Peyer's patch (tissue), 4 donors: ENCODE measurements at regions not wholly inside any gene's neighbourhood (a gene's known extent, or its start where the extent isn't known, plus 50 kb on each side); places are given as distances from the start of the nearest gene placed in this dataset.

Experiments
- DNase-seq, 3 donors: peaks; one replicate each; pipeline ENCODE4 v3.0.0-alpha.2; 2017 to 2019
- H3K27ac ChIP-seq, 4 donors: fragments of 200-600 bp; sonication (generic); one replicate each; pipeline ENCODE4 v1.5.1; 2016 to 2019
- H3K27me3 ChIP-seq, 2 donors: fragments of 200-600 bp; sonication (generic); one replicate each; pipeline ENCODE4 v1.5.1; 2019
- H3K36me3 ChIP-seq, 3 donors: fragments of 200-600 bp; sonication (generic); one replicate each; pipeline ENCODE4 v1.5.1; 2016 to 2019
- H3K4me1 ChIP-seq, 4 donors: fragments of 200-600 bp; sonication (generic); one replicate each; pipeline ENCODE4 v1.5.1; 2016 to 2019
- H3K4me3 ChIP-seq, 4 donors: fragments of 200-600 bp; sonication (generic); 1 replicate in 3 of 4; 2 replicates in 1 of 4; pipeline ENCODE4 v1.5.1; 2016 to 2019; ENCODE audit warnings: mild to moderate bottlenecking in 1 of 4
- H3K9me3 ChIP-seq, 4 donors: fragments of 200-600 bp; sonication (generic); one replicate each; pipeline ENCODE4 v1.5.1; 2016 to 2019; ENCODE audit warnings: mild to moderate bottlenecking in 1 of 4
- CTCF ChIP-seq, 6 experiments: fragments of 450-650 bp in 4 of 6; fragments of 200-600 bp in 2 of 6; sonication (generic) in 1 of 6; IDR thresholded peaks; one replicate each; pipeline ENCODE4 v1.5.1; 2017 to 2019; ENCODE audit warnings: antibody characterized with exemption in 6 of 6, mild to moderate bottlenecking in 3 of 6, moderate library complexity in 1 of 6
- POLR2A ChIP-seq, 2 donors: fragments of 450-650 bp; IDR thresholded peaks; one replicate each; pipeline ENCODE4 v1.5.1; 2017; ENCODE audit warnings: antibody characterized with exemption in 2 of 2, mild to moderate bottlenecking in 2 of 2, moderate library complexity in 2 of 2

DNA sequence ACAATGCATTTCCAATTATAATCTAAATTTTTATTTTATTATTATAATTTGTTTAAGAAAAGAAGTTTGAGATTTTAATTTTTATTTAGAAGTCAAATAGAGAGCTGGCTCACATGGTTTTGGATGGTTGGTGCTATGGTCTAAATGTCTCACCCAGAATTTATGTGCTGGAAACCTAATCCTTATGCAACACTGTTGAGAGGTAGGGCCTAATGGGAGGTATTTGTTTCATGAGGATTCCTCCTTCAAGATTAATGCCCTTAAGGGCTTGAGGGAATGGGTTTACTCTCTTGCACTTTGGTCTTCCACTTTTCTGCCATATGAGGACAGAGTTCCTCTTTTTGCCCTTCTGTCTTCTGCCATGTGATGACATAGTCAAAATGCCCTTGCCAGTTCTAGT is 960.5 kb upstream of the IGFBP7 start:
- Histone ChIP-seq H3K4me1 (no peaks in the 10 kb centered on the region), H3K27me3 (no peaks in the 10 kb centered on the region), H3K9me3 (no peaks in the 10 kb centered on the region), H3K27ac (no peak overlapping the region), H3K36me3 (no peaks in the 10 kb centered on the region), H3K4me3 (no peak overlapping the region)
- DNase-seq, result no peak
- TF ChIP-seq POLR2A (IDR thresholded peaks at IDR 0.05), result no peak
- TF ChIP-seq CTCF (IDR thresholded peaks at IDR 0.05), result no peak

- H3K27me3 ChIP-seq, result no peaks in the 10 kb centered on the region
- no peak for DNase-seq
- no peak overlapping the region for H3K4me3 ChIP-seq
- H3K9me3 ChIP-seq, result no peaks in the 10 kb centered on the region
- H3K27ac ChIP-seq, result no peak overlapping the region
- TF ChIP-seq POLR2A (IDR thresholded peaks at IDR 0.05), result no peak
- no peaks in the 10 kb centered on the region for H3K4me1 ChIP-seq
- H3K36me3 ChIP-seq, result no peaks in the 10 kb centered on the region
Observed at GRCh38 chr4:58064653-58065052, 954.5 kb upstream of the IGFBP7 start.

DNA sequence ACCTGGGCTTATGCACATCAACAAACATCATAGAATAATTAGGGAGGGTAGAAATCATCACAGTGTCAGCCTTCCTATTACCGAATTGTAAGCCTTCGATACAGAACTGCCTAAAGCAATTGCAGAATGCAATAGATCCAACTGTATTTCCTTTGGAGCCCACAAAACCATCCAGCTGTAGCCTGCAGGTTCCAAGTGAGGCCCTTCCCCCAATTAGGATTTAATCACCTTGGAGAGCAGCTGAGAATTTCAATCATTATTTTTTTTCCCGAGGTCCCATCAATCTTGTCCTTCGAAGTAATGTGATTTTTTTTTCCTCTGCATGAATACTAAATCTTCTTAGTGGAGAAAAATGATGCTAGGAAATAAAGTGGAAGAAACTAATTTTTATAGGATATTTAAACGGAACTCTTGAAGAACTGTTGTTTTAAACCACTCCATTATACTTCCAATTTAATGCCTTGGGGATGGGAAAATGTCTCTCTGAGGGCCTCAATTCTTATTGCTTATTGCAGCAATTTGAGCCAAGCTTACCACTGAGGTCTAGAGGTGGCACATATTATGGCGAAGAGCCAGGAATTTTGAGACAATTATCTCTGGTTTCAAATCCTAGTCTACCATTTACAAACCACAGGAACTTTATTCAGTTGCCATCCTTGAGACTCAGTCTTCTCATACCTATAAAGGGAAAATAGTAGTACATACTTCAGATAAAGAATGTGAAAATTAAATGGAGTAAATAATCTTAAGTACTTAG is 953.4 kb upstream of the IGFBP7 start:
- Histone ChIP-seq H3K27me3 (no peaks in the 10 kb centered on the region), H3K27ac (no peak overlapping the region), H3K9me3 (no peaks in the 10 kb centered on the region), H3K4me3 (no peak overlapping the region), H3K36me3 (no peaks in the 10 kb centered on the region), H3K4me1 (no peaks in the 10 kb centered on the region)
- no peak for DNase-seq
- no peak for TF ChIP-seq CTCF (IDR thresholded peaks at IDR 0.05)
- TF ChIP-seq POLR2A (IDR thresholded peaks at IDR 0.05), result no peak

- no peak overlapping the region for H3K4me3 ChIP-seq
- no peak for TF ChIP-seq CTCF (IDR thresholded peaks at IDR 0.05)
- no peak for TF ChIP-seq POLR2A (IDR thresholded peaks at IDR 0.05)
- no peaks in the 10 kb centered on the region for H3K27me3 ChIP-seq
- no peaks in the 10 kb centered on the region for H3K36me3 ChIP-seq
- no peak for DNase-seq
- no peaks in the 10 kb centered on the region for H3K4me1 ChIP-seq
- H3K9me3 ChIP-seq, result no peaks in the 10 kb centered on the region
- H3K27ac ChIP-seq, result no peak overlapping the region
Observed at GRCh38 chr4:58061967-58062366, 951.8 kb upstream of the IGFBP7 start.

DNA sequence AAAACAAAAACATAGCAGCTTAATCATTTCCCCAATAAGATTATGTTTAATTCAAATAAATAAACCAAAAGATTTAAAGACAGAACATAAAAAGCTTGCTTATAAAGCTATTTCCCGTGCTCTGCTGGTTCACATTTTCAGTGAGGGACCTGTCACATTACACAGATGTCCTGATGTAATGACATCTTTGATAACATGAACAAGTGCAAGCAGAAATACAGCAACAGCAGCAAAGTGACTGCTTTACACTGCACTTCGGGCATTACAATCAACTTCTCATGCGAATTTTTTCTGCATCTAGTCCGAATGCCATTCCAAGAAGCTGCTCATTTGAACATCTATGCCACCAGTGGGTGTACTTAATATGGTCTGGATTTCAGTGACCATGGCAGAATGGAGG is 940.3 kb upstream of the IGFBP7 start:
- Histone ChIP-seq H3K27ac (no peak overlapping the region), H3K36me3 (no peaks in the 10 kb centered on the region), H3K4me3 (no peak overlapping the region), H3K27me3 (no peaks in the 10 kb centered on the region), H3K4me1 (no peaks in the 10 kb centered on the region), H3K9me3 (no peaks in the 10 kb centered on the region)
- no peak for TF ChIP-seq POLR2A (IDR thresholded peaks at IDR 0.05)
- TF ChIP-seq CTCF (IDR thresholded peaks at IDR 0.05), result no peak
- DNase-seq, result no peak

DNA sequence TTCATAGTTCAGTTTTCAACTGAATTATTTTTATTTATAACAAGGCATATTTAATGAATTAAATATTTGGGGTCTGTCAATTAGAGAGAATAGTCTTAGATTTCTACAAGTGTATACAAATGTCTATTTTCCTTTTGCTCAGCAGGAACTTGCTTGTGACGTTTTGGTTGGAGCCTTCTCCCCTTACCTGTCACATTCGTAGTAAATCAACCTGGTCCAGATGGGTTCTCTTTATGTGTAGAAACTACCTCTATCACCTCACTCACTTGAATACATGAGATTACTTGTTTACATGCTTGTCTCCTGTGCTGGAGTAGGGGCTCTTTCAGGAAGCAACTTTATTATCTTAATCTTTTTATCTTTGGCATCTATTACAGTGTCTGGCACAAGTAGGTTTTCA is 938.3 kb upstream of the IGFBP7 start:
- Histone ChIP-seq H3K27ac (no peak overlapping the region), H3K36me3 (no peaks in the 10 kb centered on the region), H3K4me1 (no peaks in the 10 kb centered on the region), H3K9me3 (no peaks in the 10 kb centered on the region), H3K4me3 (no peak overlapping the region), H3K27me3 (no peaks in the 10 kb centered on the region)
- no peak for TF ChIP-seq CTCF (IDR thresholded peaks at IDR 0.05)
- no peak for TF ChIP-seq POLR2A (IDR thresholded peaks at IDR 0.05)
- no peak for DNase-seq
